ENCODE measurements at regions not wholly inside any gene's neighbourhood (a gene's known extent, or its start where the extent isn't known, plus 50 kb on each side); places are given as distances from the start of the nearest gene placed in this dataset.

- H3K4me2 ChIP-seq (ENCODE audit: extremely low read depth, insufficient read depth, low read length) = no peak overlapping the region
Observed at GRCh38 chr6:50992232-50992631, 173.6 kb downstream of the TFAP2B start.

GRCh38 chr6:50992704-50993625 is 174.3 kb downstream of the TFAP2B start:
- Histone ChIP-seq H3K36me3 (ENCODE audit: control insufficient read depth, insufficient read depth, low read length) (no peaks in the 10 kb centered on the region), H3K9me3 (ENCODE audit: control insufficient read depth, insufficient read depth, low read depth, low read length) (no peaks in the 10 kb centered on the region), H4K20me1 (ENCODE audit: control insufficient read depth, extremely low read depth, insufficient read depth, low read length) (no peaks in the 10 kb centered on the region), H3K9ac (ENCODE audit: insufficient read depth, low read length) (no peak overlapping the region), H3K4me2 (ENCODE audit: extremely low read depth, insufficient read depth, low read length) (no peak overlapping the region), H3K79me2 (ENCODE audit: control insufficient read depth, insufficient read depth, low read length) (no peaks in the 10 kb centered on the region), H3K4me1 (ENCODE audit: control insufficient read depth, extremely low read depth, insufficient read depth, low read length) (no peaks in the 10 kb centered on the region), H2AFZ (ENCODE audit: low read length) (no peak overlapping the region), H3K27me3 (ENCODE audit: control insufficient read depth, insufficient read depth, low read length) (no peaks in the 10 kb centered on the region), H3K27ac (ENCODE audit: insufficient read depth, low read length) (no peak overlapping the region), H3K4me3 (replicated peaks in 1 of 4; ENCODE audit: control extremely low read depth in 1 of 4, insufficient read depth in 1 of 4, low read depth in 3 of 4, low read length in 4 of 4) (no peak overlapping the region)
- TF ChIP-seq EZH2 (IDR thresholded peaks at IDR 0.05; ENCODE audit: low read length, missing control alignments) = no peak
- TF ChIP-seq, protein P1, sequence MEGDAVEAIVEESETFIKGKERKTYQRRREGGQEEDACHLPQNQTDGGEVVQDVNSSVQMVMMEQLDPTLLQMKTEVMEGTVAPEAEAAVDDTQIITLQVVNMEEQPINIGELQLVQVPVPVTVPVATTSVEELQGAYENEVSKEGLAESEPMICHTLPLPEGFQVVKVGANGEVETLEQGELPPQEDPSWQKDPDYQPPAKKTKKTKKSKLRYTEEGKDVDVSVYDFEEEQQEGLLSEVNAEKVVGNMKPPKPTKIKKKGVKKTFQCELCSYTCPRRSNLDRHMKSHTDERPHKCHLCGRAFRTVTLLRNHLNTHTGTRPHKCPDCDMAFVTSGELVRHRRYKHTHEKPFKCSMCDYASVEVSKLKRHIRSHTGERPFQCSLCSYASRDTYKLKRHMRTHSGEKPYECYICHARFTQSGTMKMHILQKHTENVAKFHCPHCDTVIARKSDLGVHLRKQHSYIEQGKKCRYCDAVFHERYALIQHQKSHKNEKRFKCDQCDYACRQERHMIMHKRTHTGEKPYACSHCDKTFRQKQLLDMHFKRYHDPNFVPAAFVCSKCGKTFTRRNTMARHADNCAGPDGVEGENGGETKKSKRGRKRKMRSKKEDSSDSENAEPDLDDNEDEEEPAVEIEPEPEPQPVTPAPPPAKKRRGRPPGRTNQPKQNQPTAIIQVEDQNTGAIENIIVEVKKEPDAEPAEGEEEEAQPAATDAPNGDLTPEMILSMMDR (conservative IDR thresholded peaks at IDR 0.05 in 1 of 2, IDR thresholded peaks at IDR 0.05 in 1 of 2; ENCODE audit: low read depth in 1 of 2, low read length in 2 of 2) = no peak
- DNase-seq (ENCODE audit: low read depth in 2 of 2) = no peak

More at GRCh38 chr6:50992232-50992631, 173.6 kb downstream of the TFAP2B start:
- TF ChIP-seq EZH2 (IDR thresholded peaks at IDR 0.05; ENCODE audit: low read length, missing control alignments) = no peak
- TF ChIP-seq, protein P1 (conservative IDR thresholded peaks at IDR 0.05 in 1 of 2, IDR thresholded peaks at IDR 0.05 in 1 of 2; ENCODE audit: low read depth in 1 of 2, low read length in 2 of 2) = no peak
- no peak overlapping the region for H3K4me3 ChIP-seq (replicated peaks in 1 of 4; ENCODE audit: control extremely low read depth in 1 of 4, insufficient read depth in 1 of 4, low read depth in 3 of 4, low read length in 4 of 4)
- H2AFZ ChIP-seq (ENCODE audit: low read length) = no peak overlapping the region
- H4K20me1 ChIP-seq (ENCODE audit: control insufficient read depth, extremely low read depth, insufficient read depth, low read length) = no peaks in the 10 kb centered on the region
- H3K9me3 ChIP-seq (ENCODE audit: control insufficient read depth, insufficient read depth, low read depth, low read length) = no peaks in the 10 kb centered on the region
- no peak overlapping the region for H3K9ac ChIP-seq (ENCODE audit: insufficient read depth, low read length)
- no peaks in the 10 kb centered on the region for H3K27me3 ChIP-seq (ENCODE audit: control insufficient read depth, insufficient read depth, low read length)
- H3K27ac ChIP-seq (ENCODE audit: insufficient read depth, low read length) = no peak overlapping the region
- H3K4me1 ChIP-seq (ENCODE audit: control insufficient read depth, extremely low read depth, insufficient read depth, low read length) = no peaks in the 10 kb centered on the region
- H3K36me3 ChIP-seq (ENCODE audit: control insufficient read depth, insufficient read depth, low read length) = no peaks in the 10 kb centered on the region
- no peaks in the 10 kb centered on the region for H3K79me2 ChIP-seq (ENCODE audit: control insufficient read depth, insufficient read depth, low read length)
- no peak for DNase-seq (ENCODE audit: low read depth in 2 of 2)

DNA sequence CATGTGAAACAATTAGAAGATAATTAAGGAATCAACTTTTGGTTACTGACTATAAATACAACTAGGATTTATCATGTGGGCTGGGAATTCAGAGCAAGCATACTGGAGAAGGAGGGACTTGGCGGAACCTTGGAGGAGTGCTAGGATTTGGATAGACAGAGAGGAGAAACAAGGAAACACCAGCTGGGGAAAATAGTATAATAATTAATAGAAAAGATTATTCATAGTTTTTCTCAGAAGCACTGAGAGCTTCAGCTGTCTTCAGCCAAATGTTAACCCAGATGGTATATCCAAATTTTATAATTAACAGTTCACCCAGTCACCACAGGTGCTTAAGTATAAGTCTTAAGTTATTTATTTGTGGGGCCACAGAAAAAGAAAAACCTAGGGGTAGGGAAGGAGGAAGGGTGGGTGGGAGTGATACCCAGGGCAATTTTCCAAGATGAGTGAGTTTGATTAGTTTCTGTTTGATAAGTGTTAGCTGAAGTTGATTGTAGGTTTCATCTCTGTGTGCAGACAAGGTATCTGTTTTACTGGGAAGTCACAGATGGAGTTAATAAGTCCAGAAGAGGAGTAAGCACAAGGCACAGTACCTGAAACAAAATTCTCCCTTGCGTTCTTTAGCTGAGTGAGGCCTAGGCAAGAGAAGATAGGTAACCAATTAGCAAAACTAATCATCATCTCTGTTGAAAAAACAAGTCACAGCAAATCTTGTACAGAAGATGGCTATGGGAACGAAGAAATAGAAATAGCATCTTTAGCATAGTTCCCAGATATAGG is 175.5 kb downstream of the TFAP2B start:
- no peaks in the 10 kb centered on the region for H3K36me3 ChIP-seq (ENCODE audit: control insufficient read depth, insufficient read depth, low read length)
- no peaks in the 10 kb centered on the region for H3K4me1 ChIP-seq (ENCODE audit: control insufficient read depth, extremely low read depth, insufficient read depth, low read length)
- H3K27me3 ChIP-seq (ENCODE audit: control insufficient read depth, insufficient read depth, low read length) = no peaks in the 10 kb centered on the region
- H4K20me1 ChIP-seq (ENCODE audit: control insufficient read depth, extremely low read depth, insufficient read depth, low read length) = no peaks in the 10 kb centered on the region
- H3K27ac ChIP-seq (ENCODE audit: insufficient read depth, low read length) = no peak overlapping the region
- TF ChIP-seq, protein P1 (conservative IDR thresholded peaks at IDR 0.05 in 1 of 2, IDR thresholded peaks at IDR 0.05 in 1 of 2; ENCODE audit: low read depth in 1 of 2, low read length in 2 of 2) = no peak
- no peak for TF ChIP-seq EZH2 (IDR thresholded peaks at IDR 0.05; ENCODE audit: low read length, missing control alignments)
- no peak overlapping the region for H3K9ac ChIP-seq (ENCODE audit: insufficient read depth, low read length)
- no peaks in the 10 kb centered on the region for H3K79me2 ChIP-seq (ENCODE audit: control insufficient read depth, insufficient read depth, low read length)
- H3K4me3 ChIP-seq (replicated peaks in 1 of 4; ENCODE audit: control extremely low read depth in 1 of 4, insufficient read depth in 1 of 4, low read depth in 3 of 4, low read length in 4 of 4) = no peak overlapping the region
- no peak overlapping the region for H2AFZ ChIP-seq (ENCODE audit: low read length)
- no peak for DNase-seq (ENCODE audit: low read depth in 2 of 2)
- no peak overlapping the region for H3K4me2 ChIP-seq (ENCODE audit: extremely low read depth, insufficient read depth, low read length)
- H3K9me3 ChIP-seq (ENCODE audit: control insufficient read depth, insufficient read depth, low read depth, low read length) = no peaks in the 10 kb centered on the region
